Activated CD4-positive, alpha-beta memory T cell treated with anti-CD3 and anti-CD28 coated beads, Interleukin-2, amount 10 ng/mL, durations not matched to agents 7 days and 5 days (primary cell): ENCODE measurements at regions not wholly inside any gene's neighbourhood (a gene's known extent, or its start where the extent isn't known, plus 50 kb on each side); places are given as distances from the start of the nearest gene placed in this dataset.
"Not testable (repeated sequence)": the region's sequence is repeated elsewhere in the genome, so short reads cannot be mapped to it uniquely, and the experiment has no call there.

Experiments
- CTCF ChIA-PET: fragments of 350-600 bp; sonication (Branson Sonifier 250); formaldehyde crosslinking; loops from one replicate; lab custom pipeline; 2021; ENCODE audit warnings: antibody characterized with exemption, inconsistent platforms; lab: Charles Lee
- POLR2A ChIA-PET: fragments of 350-600 bp; sonication (Branson Sonifier 250); formaldehyde crosslinking; loops from one replicate; lab custom pipeline; 2021; ENCODE audit warnings: antibody characterized with exemption; lab: Charles Lee
- DNase-seq: peaks from one replicate; pipeline ENCODE4 v3.0.0-alpha.2; 2020
- H3K27ac Mint-ChIP-seq: one replicate; pipeline ENCODE4 v1.8.0; 2021; ENCODE audit warnings: mild to moderate bottlenecking, mixed read lengths
- H3K27me3 Mint-ChIP-seq: one replicate; pipeline ENCODE4 v1.8.0; 2021; ENCODE audit warnings: mixed read lengths
- H3K36me3 Mint-ChIP-seq: one replicate; pipeline ENCODE4 v1.8.0; 2021; ENCODE audit warnings: low read depth, mixed read lengths
- H3K4me1 Mint-ChIP-seq: one replicate; pipeline ENCODE4 v1.8.0; 2021; ENCODE audit warnings: mixed read lengths
- H3K4me3 Mint-ChIP-seq: one replicate; pipeline ENCODE4 v1.8.0; 2021; ENCODE audit warnings: mild to moderate bottlenecking, mixed read lengths
- H3K9me3 Mint-ChIP-seq: one replicate; pipeline ENCODE4 v1.8.0; 2021; ENCODE audit warnings: mixed read lengths

DNA sequence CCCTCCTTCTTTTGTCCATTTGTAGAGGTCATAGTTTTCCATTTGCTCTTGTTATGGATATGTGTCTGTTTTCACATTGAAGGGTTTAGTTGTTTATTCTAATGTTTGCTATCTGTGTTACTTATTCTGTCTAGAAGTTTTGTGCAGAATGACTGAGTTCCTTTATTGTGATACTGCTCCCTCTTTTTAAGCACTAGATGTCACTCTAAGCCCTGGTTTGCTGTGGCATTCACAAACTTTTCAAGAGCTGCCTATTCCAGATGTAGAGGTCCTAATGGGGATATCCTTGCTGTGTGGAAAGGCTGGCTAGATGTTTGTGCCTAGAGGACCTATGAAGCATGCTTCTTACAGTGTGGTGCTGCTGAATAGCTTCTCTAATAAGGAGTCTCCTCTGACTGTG, 338.6 kb downstream of the SPIN4 start:
- CTCF ChIA-PET = no interaction called here
- DNase-seq = no peak
- no peak overlapping the region for H3K27ac Mint-ChIP-seq
- POLR2A ChIA-PET = no interaction called here
- H3K9me3 Mint-ChIP-seq = peaks cover 5% of the 10 kb centered on the region
- no peaks in the 10 kb centered on the region for H3K27me3 Mint-ChIP-seq
- no peak overlapping the region for H3K4me3 Mint-ChIP-seq
- no peaks in the 10 kb centered on the region for H3K36me3 Mint-ChIP-seq
- H3K4me1 Mint-ChIP-seq = no peaks in the 10 kb centered on the region

GRCh38 chrX:63000196-63000595, 350.9 kb downstream of the SPIN4 start:
- POLR2A ChIA-PET, CTCF ChIA-PET, H3K9me3 Mint-ChIP-seq, H3K4me3 Mint-ChIP-seq, DNase-seq, H3K27ac Mint-ChIP-seq, H3K36me3 Mint-ChIP-seq, H3K27me3 Mint-ChIP-seq, H3K4me1 Mint-ChIP-seq: not testable (repeated sequence)
